Activated CD4-positive, alpha-beta T cell treated with anti-CD3 and anti-CD28 coated beads, Interleukin-2, Interleukin-6, amounts not matched to agents 100 ng/mL and 50 ng/mL, durations not matched to agents 16 hours and 8 hours (primary cell): ENCODE measurements at regions not wholly inside any gene's neighbourhood (a gene's known extent, or its start where the extent isn't known, plus 50 kb on each side); places are given as distances from the start of the nearest gene placed in this dataset.
"Not testable (repeated sequence)": the region's sequence is repeated elsewhere in the genome, so short reads cannot be mapped to it uniquely, and the experiment has no call there.

Experiments used
- DNase-seq: peaks from one replicate; pipeline ENCODE4 v3.0.0-alpha.2; 2020

GRCh38 chr2:173552531-173552930 is 197.9 kb downstream of the CDCA7 start:
- no peak for DNase-seq

- no peak for DNase-seq
Observed at GRCh38 chr2:173553593-173553992, 198.9 kb downstream of the CDCA7 start.

DNA sequence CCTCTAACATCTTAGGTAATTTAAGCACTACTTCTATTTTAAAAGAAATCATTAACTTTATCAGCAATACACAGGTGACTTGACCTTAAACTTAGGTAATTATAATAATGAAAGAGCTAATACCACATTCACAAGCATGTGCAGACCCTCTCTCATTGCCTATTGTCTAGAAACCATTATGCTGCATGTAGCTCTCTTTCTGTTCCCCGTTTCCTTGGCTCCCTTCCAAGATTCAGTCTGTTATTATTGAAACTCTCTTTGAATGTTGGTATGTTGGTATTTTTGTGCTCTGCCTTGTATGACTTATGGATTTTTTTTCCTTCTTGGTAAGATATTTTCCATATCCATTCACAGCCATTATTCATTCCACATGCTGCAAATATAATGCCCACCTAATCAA is 201.2 kb downstream of the CDCA7 start:
- no peak for DNase-seq

DNA sequence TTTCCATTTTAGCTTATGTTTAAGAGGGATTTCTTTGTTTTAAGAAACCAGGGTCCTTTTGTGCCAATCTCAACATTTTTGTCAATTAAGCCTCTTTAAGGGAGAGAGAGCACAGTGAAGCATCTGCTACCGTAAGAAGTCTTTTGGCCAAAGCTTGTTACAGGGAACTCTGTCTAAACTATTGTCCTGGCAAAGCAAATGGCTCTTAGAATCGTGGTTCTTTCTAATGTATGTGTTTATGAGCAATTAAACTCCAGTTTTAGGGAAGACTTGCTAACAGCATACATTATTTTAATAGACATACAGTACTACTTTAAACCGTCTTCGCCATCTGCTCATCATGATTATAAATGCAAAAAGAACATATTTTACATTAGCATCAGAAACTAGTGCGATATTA is 202.1 kb downstream of the CDCA7 start:
- DNase-seq: no peak

DNA sequence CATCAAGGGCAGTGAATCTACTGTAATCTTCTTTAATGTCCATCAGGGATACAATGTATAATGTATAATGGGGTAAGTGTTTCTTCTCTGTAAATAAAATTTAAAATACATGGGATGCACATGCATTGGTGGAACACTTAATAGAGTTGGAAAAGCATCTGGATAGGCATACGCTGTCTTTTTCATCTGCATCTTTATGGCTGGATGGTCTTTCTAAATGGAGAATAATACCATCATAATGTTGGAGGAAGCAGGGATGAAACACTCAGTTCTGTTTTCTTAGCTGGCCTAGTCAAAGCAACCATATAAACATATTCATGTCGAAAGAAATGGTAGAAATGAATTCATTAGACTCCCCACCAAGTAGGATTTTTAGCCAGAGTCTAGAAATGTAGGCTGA is 202.8 kb downstream of the CDCA7 start:
- no peak for DNase-seq

DNA sequence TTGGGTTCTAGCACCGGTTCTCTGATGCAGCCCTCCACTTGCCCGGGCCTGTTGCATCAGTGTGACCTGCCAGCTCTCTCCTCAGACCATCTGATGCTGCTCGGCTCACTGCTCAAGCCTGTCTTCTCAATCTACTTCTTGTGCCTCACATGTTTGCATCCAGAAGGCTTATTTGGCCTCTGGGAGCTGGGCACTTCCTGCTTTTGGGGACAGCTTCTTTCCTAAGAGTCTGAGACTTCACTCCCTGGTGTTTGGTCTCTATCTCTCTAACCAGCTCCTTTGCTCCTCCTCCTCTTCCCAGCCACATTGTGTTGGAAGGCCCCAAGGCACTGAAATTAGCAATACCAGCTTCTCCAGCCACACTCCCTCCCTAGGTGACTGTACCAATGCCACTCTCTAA is 212.8 kb downstream of the CDCA7 start:
- DNase-seq: no peak

DNA sequence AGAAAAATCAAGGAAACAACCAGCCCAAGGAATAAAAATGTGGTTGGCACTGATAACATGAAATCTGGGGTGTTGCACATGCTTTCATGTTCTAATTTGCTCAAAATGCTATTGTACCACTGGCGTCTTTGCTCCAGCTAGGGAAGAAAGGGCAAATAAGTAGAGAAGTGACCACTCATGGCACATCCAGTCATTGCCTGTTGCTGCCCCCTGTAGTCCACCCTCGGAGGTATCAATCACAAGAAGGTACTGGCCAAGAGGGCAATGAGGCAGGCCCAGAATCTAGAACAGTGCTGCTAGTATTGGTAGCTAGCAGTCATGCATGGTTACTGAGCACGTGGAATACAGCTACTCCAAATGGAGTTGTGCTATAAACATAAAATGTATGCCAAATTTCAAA is 213.4 kb downstream of the CDCA7 start:
- peak; percentile 5 for DNase-seq

- peak; percentile 6 for DNase-seq
Observed at GRCh38 chr2:173571021-173571821, 216.5 kb downstream of the CDCA7 start.

DNA sequence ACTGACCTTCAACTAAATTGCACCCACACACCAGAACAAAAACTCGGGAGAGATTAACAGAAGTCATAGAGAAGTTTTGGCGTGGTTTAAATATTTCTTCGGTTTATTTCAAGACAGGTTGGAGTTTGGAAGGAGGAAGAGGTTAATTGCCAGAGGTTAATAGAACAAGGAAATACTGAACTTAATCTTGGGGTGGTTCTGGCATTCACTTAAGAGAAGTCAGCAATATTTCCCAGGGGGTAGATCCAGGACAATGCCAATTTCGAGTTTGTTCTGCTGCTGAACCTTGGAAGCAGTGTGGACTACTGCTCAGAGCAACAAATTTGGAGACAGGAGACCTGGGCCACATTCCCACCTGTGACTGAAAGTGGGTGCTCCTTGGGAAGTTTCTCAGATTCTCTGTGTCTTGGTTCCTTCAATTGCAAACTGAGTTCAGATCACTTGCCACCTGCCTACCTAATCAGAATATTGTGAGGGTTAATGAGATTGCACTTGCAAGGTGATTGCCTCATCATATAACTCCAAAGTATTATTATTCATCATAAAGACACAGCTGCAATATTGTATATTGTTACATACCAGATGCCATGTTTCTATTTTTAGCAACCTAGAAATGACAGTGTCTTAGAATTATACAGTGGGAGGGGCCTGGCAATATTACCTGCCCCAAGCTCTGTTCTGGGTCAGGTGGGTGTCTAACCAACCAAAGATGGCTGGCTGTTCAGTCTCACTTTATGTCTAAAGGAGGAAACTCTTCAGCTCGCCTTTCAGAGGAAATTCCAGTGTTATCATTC is 217.4 kb downstream of the CDCA7 start:
- no peak for DNase-seq

DNA sequence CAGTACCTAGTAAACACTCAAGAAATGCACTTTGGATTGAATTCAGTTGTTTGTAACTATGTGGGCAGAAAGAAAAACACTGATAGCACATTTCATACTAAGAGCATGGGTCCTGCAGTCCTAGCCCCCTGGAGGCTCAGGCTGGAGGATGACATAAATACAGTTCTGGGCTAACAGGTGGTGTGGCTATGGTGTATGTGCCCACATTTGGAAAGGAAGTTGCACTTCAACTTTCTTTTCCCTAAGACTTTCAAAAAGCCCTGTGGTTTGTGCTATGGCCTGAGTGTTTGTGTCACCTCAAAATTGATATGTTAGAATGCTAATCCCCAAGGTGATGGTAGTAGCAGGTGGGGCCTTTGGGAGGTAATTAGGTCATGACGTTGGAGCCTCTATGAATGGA is 218.2 kb downstream of the CDCA7 start:
- no peak for DNase-seq

GRCh38 chr2:173573782-173574181 is 219.1 kb downstream of the CDCA7 start:
- DNase-seq: not testable (repeated sequence)

GRCh38 chr2:173574324-173575112 is 219.8 kb downstream of the CDCA7 start:
- DNase-seq: peak; percentile 9

GRCh38 chr2:173578404-173579107 is 223.9 kb downstream of the CDCA7 start:
- DNase-seq: no peak

- DNase-seq: no peak
Observed at GRCh38 chr2:173580351-173580750, 225.7 kb downstream of the CDCA7 start.

- DNase-seq: no peak
Observed at GRCh38 chr2:173580956-173581355, 226.3 kb downstream of the CDCA7 start.

- no peak for DNase-seq
Observed at GRCh38 chr2:173583196-173583595, 228.5 kb downstream of the CDCA7 start.

DNA sequence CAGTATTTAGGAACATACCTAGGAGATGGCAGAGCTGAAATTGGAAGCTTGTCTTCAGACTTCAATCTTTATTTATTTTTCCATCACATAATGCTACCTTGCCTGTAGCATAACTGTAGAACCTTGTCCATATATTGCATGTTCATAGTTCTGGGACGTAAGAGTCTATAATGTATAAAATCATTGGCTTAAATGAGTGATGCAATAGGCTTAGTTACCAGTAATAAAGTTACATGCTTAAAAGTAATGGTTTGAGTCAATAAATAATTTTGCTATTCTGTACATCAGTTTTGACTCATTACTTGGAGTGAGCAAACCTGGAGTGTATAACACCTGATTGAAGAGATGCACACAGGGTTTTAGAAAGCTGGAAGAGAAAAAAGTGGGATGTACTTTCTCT is 229.3 kb downstream of the CDCA7 start:
- DNase-seq: no peak

DNA sequence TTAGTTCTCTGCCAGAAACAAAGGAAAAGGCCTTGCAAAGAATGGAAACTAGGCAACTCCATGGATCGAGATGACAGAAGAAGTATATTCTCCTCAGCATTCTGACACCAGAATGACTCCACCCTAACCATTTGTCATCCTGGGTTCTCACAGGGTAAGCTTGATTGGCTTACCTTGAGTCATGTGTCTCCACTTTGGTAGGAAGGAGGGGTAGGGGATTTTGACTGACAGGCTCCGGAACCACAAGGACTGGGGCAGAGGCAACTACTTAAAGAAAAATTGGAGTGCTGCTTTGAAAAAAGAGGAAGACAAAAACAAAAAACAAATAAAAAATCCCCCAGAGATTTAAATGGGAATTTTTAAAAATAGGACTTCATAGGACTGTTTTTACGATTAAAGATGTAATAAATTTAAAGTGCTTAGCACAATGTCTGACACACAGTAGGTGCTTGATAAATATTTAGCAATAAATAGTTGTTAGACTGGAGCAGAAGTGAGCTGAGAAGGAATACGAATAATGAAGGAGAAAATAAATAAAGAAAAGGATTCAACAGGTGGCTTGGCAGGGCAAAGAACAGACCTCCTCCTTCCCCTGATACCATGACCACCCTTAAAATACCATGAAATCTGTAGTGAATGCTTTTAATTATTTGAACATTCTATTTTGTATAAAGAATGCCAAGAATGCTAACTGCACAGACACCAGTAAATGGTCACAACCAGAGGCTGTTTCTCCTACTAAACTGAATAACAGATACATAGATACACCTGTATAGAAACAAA is 230.2 kb downstream of the CDCA7 start:
- no peak for DNase-seq

DNA sequence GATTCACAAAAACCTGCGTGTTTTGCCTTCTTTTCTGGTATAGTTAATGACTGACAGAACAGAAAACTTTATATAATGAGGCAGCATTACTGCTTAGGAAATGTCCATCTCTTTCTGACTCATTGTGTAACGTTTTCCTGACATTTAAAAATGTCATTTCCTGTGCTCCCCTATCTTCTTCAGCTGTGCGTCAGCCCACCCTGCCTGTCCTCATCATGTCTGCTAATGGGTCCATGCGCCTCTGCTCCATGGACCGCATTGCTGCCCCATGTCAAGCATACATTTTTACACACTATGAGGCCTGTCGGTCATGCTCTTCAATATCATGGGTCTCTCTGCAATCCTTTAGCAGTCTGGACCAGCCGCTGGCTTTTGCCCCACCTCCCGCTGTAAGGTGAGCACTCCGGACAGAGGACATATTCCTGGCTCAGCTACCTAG is 234.3 kb downstream of the CDCA7 start:
- DNase-seq: no peak

DNA sequence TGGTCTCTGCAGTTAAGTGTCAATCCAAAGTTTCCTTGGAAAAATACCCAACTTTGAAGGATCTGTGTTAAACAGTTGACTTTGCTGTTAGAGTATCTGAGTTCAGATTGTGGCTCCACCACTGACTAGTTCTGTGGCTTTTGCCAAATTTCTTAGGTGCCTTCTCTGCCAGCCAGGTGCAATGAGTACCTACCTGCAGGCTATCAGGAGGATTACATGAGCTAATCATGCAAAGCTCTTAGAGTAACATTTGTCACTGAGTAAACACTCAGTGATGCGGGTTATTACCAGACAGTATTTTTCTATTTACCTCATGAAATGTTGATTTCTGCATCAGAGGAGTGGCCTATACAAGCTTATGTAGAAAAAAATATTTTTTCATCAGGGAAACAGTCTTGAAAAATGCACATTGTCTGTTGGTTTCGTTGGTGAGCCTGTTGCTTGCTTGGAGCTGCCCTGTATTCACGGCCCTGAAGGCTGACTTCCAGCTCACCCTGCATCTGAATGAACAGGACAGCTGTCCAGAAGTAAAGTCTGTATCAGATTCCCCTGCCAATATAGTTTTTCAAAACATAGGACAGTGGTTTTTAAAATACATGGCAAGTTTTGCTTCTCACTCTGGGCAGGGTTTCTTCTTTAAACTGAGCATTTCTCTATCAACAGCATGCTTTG is 235.1 kb downstream of the CDCA7 start:
- no peak for DNase-seq

DNA sequence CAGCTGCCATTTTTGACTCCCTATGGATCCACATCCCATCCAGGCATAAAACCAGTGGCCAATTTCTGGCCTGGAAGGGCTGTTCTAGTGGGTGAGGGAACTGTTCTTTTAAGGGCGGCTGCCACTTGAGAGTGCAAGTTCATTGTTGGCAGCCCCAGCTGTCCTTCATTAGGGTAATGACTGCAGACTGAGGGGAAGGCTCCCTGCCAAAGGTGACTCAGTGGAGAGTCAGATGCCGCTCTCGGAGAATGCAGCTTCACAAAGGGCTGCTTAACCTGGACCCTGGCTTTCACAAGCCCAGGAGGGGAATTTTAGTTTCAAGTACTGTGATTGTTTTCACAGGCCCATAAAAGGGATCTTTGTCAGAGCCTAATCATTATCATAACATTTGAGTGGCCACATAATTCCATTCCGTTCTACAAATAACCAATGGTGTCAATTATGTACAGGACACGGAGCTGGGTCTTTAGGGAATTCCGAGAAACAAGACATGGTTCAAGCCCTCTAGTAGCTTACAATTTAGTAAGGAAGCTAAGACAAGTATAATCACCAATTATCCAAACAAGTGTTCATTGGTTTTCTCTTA is 235.7 kb downstream of the CDCA7 start:
- DNase-seq: no peak
